GM13977 (cell line): ENCODE measurements at regions not wholly inside any gene's neighbourhood (a gene's known extent, or its start where the extent isn't known, plus 50 kb on each side); places are given as distances from the start of the nearest gene placed in this dataset.
"Not testable (repeated sequence)": the region's sequence is repeated elsewhere in the genome, so short reads cannot be mapped to it uniquely, and the experiment has no call there.

Experiments
- DNase-seq: peaks from one replicate; pipeline ENCODE4 v3.0.0; 2012; ENCODE audit warnings: low spot score
- CTCF ChIP-seq: IDR thresholded peaks from 2 replicates; pipeline ENCODE4 v1.5.1; 2012; ENCODE audit warnings: mild to moderate bottlenecking, control low read depth; ENCODE audit not compliant: insufficient read depth; ENCODE audit errors: extremely low read depth, missing control alignments
- in situ Hi-C: fragments of 300-500 bp; cut with MboI; formaldehyde crosslinking; loops from one replicate; pipeline ENCODE4 v1.12.0; 2022; ENCODE audit warnings: low sequenced_read_pairs, low pct_unique_long_range_greater_than_20kb, mixed read lengths, inconsistent platforms; ENCODE audit not compliant: unreplicated experiment

- peak; percentile 11 for TF ChIP-seq CTCF
- DNase-seq, result no peak
- in situ Hi-C loops, result no loop called here
Observed at GRCh38 chr15:47027322-47027946, 689.9 kb upstream of the SEMA6D start.

- DNase-seq, result no peak
- in situ Hi-C loops, result no loop called here
- TF ChIP-seq CTCF, result no peak
Observed at GRCh38 chr15:47035475-47036406, 681.6 kb upstream of the SEMA6D start.

- in situ Hi-C loops, result no loop called here
- no peak for TF ChIP-seq CTCF
- DNase-seq, result no peak
Observed at GRCh38 chr15:47037003-47037402, 680.3 kb upstream of the SEMA6D start.

- no peak for DNase-seq
- no peak for TF ChIP-seq CTCF
- in situ Hi-C loops, result no loop called here
Observed at GRCh38 chr15:47039225-47039624, 678.1 kb upstream of the SEMA6D start.

GRCh38 chr15:47041301-47041700, 676.0 kb upstream of the SEMA6D start:
- TF ChIP-seq CTCF, result no peak
- in situ Hi-C loops, result no loop called here
- DNase-seq, result no peak

GRCh38 chr15:47047981-47048380, 669.3 kb upstream of the SEMA6D start:
- DNase-seq, in situ Hi-C loops: not testable (repeated sequence)

- in situ Hi-C loops, result no loop called here
- DNase-seq, result no peak
- no peak for TF ChIP-seq CTCF
Observed at GRCh38 chr15:47066392-47066791, 650.9 kb upstream of the SEMA6D start.

GRCh38 chr15:47077846-47078245, 639.5 kb upstream of the SEMA6D start:
- in situ Hi-C loops, DNase-seq: not testable (repeated sequence)
